H9 (cell line): ENCODE measurements at regions not wholly inside any gene's neighbourhood (a gene's known extent, or its start where the extent isn't known, plus 50 kb on each side); places are given as distances from the start of the nearest gene placed in this dataset.

ENCODE experiments used
- DNase-seq: peaks from one replicate; pipeline ENCODE4 v3.0.0-alpha.2; 2017
- H2AFZ ChIP-seq: one replicate; pipeline ENCODE4 v1.6.1; 2013; ENCODE audit warnings: mild to moderate bottlenecking, low read length, control low read depth, moderate library complexity
- H2AK5ac ChIP-seq: 2 replicates; pipeline ENCODE4 v1.6.1; 2013; ENCODE audit warnings: low read length, control low read depth, mixed read lengths; ENCODE audit not compliant: insufficient read length
- H2BK120ac ChIP-seq: one replicate; pipeline ENCODE4 v1.6.1; 2013; ENCODE audit warnings: low read depth, mild to moderate bottlenecking, low read length, control low read depth, inconsistent platforms; ENCODE audit not compliant: poor library complexity, severe bottlenecking
- H2BK12ac ChIP-seq: 2 replicates; pipeline ENCODE4 v1.6.1; 2013; ENCODE audit warnings: low read length, control low read depth, mixed read lengths, low read depth; ENCODE audit not compliant: insufficient read length
- H2BK15ac ChIP-seq: 2 replicates; pipeline ENCODE4 v1.6.1; 2013; ENCODE audit warnings: low read depth, low read length, control low read depth
- H2BK20ac ChIP-seq: one replicate; pipeline ENCODE4 v1.6.1; 2013; ENCODE audit warnings: low read depth, mild to moderate bottlenecking, low read length, control low read depth, inconsistent platforms; ENCODE audit not compliant: poor library complexity, severe bottlenecking
- H2BK5ac ChIP-seq: 2 replicates; pipeline ENCODE4 v1.6.1; 2013; ENCODE audit warnings: low read length, control low read depth, mixed read lengths; ENCODE audit not compliant: insufficient read length
- H3K14ac ChIP-seq: 2 replicates; pipeline ENCODE4 v1.6.1; 2013; ENCODE audit warnings: low read length, control low read depth; ENCODE audit not compliant: insufficient read depth
- H3K18ac ChIP-seq: 2 replicates; pipeline ENCODE4 v1.6.1; 2013; ENCODE audit warnings: low read depth, mild to moderate bottlenecking, mixed read lengths, low read length, control low read depth; ENCODE audit not compliant: insufficient read length
- H3K23ac ChIP-seq: 2 replicates; pipeline ENCODE4 v1.6.1; 2013; ENCODE audit warnings: low read length, control low read depth, mixed read lengths, low read depth; ENCODE audit not compliant: insufficient read length
- H3K23me2 ChIP-seq: 2 replicates; pipeline ENCODE4 v1.6.1; 2013; ENCODE audit warnings: low read depth, mild to moderate bottlenecking, mixed read lengths, low read length, control low read depth; ENCODE audit not compliant: insufficient read length, poor library complexity, severe bottlenecking
- H3K27ac ChIP-seq: 2 replicates; pipeline ENCODE4 v1.5.1; 2013; ENCODE audit warnings: low read length, control low read depth, mixed read lengths, low read depth; ENCODE audit not compliant: insufficient read length
- H3K27me3 ChIP-seq: 2 replicates; pipeline ENCODE4 v1.6.1; 2013; ENCODE audit warnings: low read length, control low read depth, inconsistent platforms; ENCODE audit not compliant: insufficient read depth
- H3K4ac ChIP-seq: 2 replicates; pipeline ENCODE4 v1.6.1; 2013; ENCODE audit warnings: low read depth, mild to moderate bottlenecking, control low read depth, inconsistent platforms, low read length, moderate library complexity
- H3K4me1 ChIP-seq: 2 replicates; pipeline ENCODE4 v1.6.1; 2013; ENCODE audit warnings: low read length, control low read depth, inconsistent platforms; ENCODE audit not compliant: insufficient read depth
- H3K4me2 ChIP-seq: 2 replicates; pipeline ENCODE4 v1.6.1; 2013; ENCODE audit warnings: low read length, control low read depth, mixed read lengths; ENCODE audit not compliant: insufficient read length, insufficient read depth
- H3K56ac ChIP-seq: 2 replicates; pipeline ENCODE4 v1.6.1; 2013; ENCODE audit warnings: low read depth, mild to moderate bottlenecking, mixed read lengths, low read length, control low read depth; ENCODE audit not compliant: insufficient read length
- H3K79me1 ChIP-seq: 2 replicates; pipeline ENCODE4 v1.6.1; 2013; ENCODE audit warnings: low read depth, mild to moderate bottlenecking, moderate library complexity, low read length, control low read depth, inconsistent platforms; ENCODE audit not compliant: insufficient read depth, poor library complexity, severe bottlenecking
- H3K79me2 ChIP-seq: 2 replicates; pipeline ENCODE4 v1.6.1; 2013; ENCODE audit warnings: low read length, control low read depth, inconsistent platforms; ENCODE audit not compliant: insufficient read depth
- H3K9ac ChIP-seq: 2 replicates; pipeline ENCODE4 v1.6.1; 2013; ENCODE audit warnings: low read length, control low read depth, mixed read lengths; ENCODE audit not compliant: insufficient read length; ENCODE audit errors: extremely low read depth
- H3K9me3 ChIP-seq: one replicate; pipeline ENCODE4 v1.6.1; 2013; ENCODE audit warnings: low read depth, low read length, inconsistent platforms; ENCODE audit not compliant: control insufficient read depth
- H3T11ph ChIP-seq: one replicate; pipeline ENCODE4 v1.6.1; 2013; ENCODE audit warnings: mild to moderate bottlenecking, low read length, control low read depth, inconsistent platforms
- H4K20me1 ChIP-seq: one replicate; pipeline ENCODE4 v1.6.1; 2013; ENCODE audit not compliant: control insufficient read depth, insufficient read length, insufficient read depth
- H4K5ac ChIP-seq: 2 replicates; pipeline ENCODE4 v1.6.1; 2013; ENCODE audit warnings: low read depth, mild to moderate bottlenecking, mixed read lengths, low read length, control low read depth; ENCODE audit not compliant: insufficient read length
- H4K8ac ChIP-seq: replicated peaks from 2 replicates; pipeline ENCODE4 v1.6.1; 2013; ENCODE audit warnings: low read length, control low read depth, mixed read lengths, low read depth; ENCODE audit not compliant: insufficient read length
- H4K91ac ChIP-seq: 2 replicates; pipeline ENCODE4 v1.6.1; 2013; ENCODE audit warnings: low read depth, mild to moderate bottlenecking, moderate library complexity, mixed read lengths, low read length, control low read depth; ENCODE audit not compliant: insufficient read length
- H3K27ac Mint-ChIP-seq, 3 experiments: 2 replicates in 2 of 3; 3 replicates in 1 of 3; pipeline ENCODE4 v1.8.0; 2020 to 2021; ENCODE audit warnings: mixed read lengths in 3 of 3, mild to moderate bottlenecking in 1 of 3, moderate library complexity in 1 of 3
- H3K27me3 Mint-ChIP-seq: 2 replicates; pipeline ENCODE4 v1.8.0; 2021; ENCODE audit warnings: low read depth, mild to moderate bottlenecking, moderate library complexity, mixed read lengths
- H3K36me3 Mint-ChIP-seq, 3 experiments: 2 replicates in 2 of 3; 3 replicates in 1 of 3; pipeline ENCODE4 v1.8.0; 2020 to 2021; ENCODE audit warnings: low read depth in 3 of 3, mixed read lengths in 3 of 3; ENCODE audit not compliant: insufficient read depth in 1 of 3
- H3K4me1 Mint-ChIP-seq, 2 experiments: 2 replicates each; pipeline ENCODE4 v1.8.0; 2020; ENCODE audit warnings: mixed read lengths in 2 of 2
- H3K4me3 Mint-ChIP-seq, 2 experiments: 2 replicates in 1 of 2; 3 replicates in 1 of 2; pipeline ENCODE4 v1.8.0; 2020 to 2021; ENCODE audit warnings: mild to moderate bottlenecking in 2 of 2, mixed read lengths in 2 of 2, moderate library complexity in 1 of 2
- H3K9me3 Mint-ChIP-seq, 2 experiments: 2 replicates in 1 of 2; 3 replicates in 1 of 2; pipeline ENCODE4 v1.8.0; 2020; ENCODE audit warnings: mild to moderate bottlenecking in 2 of 2, mixed read lengths in 2 of 2, moderate library complexity in 1 of 2
- WGBS: extraction: QIAGEN DNeasy Blood & Tissue Kit; methylation state at CpG from one replicate; pipeline ENCODE4 v1.1.7; 2013; ENCODE audit warnings: missing lambda C conversion rate, low lambda C conversion rate, mixed read lengths; ENCODE audit not compliant: insufficient read length; ENCODE audit errors: extremely low coverage; 5-methylcytosine and 5-hydroxymethylcytosine counted together
- TF ChIP-seq, protein P1 (sequence below): fragments of 200-600 bp; sonication (generic); conservative IDR thresholded peaks from 3 replicates; pipeline ENCODE4 v1.8.0; 2021; ENCODE audit warnings: antibody characterized with exemption, mild to moderate bottlenecking

DNA sequence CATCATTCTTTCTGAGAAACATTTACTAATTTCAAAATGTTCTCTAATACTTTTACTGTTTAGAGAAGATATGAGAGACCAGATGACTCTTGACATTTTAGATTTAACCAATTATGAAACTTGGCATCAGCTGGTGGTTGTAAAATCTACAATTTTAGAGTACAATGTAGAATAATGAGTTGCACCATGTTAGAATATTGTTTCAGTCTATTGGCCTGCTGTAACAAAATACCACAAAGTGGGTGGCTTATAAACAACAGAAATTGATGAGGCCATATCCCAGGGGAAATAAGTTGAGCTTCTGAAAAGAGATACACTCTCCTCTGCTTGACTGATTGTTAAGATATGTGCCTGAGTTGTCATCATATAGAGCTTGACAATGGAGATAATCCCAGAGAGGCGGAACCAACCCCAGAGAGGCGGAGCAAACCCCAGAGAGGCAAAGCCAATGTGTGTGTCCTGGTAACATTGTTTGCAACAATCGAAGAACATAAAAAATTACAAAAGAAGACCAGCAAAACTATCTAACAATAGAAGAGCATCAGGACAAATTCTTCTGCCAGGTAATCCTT, 373.0 kb upstream of the SLITRK1 start:
- Histone ChIP-seq H3K4me1 (no peaks in the 10 kb centered on the region), H3K4ac (no peak overlapping the region), H3K4me2 (no peak overlapping the region), H2BK120ac (no peak overlapping the region), H2BK15ac (no peak overlapping the region), H3K79me2 (no peaks in the 10 kb centered on the region), H3K9ac (no peak overlapping the region), H3K23ac (no peak overlapping the region), H3K9me3 (peaks cover 13% of the 10 kb centered on the region), H3K18ac (no peak overlapping the region), H3K27me3 (no peaks in the 10 kb centered on the region), H2BK20ac (no peak overlapping the region), H2BK12ac (no peak overlapping the region), H2AK5ac (no peak overlapping the region), H4K91ac (no peak overlapping the region), H4K20me1 (no peaks in the 10 kb centered on the region), H3K27ac (no peak overlapping the region), H3K79me1 (no peaks in the 10 kb centered on the region), H3T11ph (no peak overlapping the region), H2BK5ac (no peak overlapping the region), H3K14ac (no peak overlapping the region), H4K8ac (no peak overlapping the region), H2AFZ (no peak overlapping the region), H3K23me2 (no peaks in the 10 kb centered on the region), H3K56ac (no peak overlapping the region), H4K5ac (no peak overlapping the region)
- Mint-ChIP-seq H3K36me3 (peaks cover 11 to 22% (median 15%) of the 10 kb centered on the region in 3 experiments), H3K4me1 (no peaks in the 10 kb centered on the region), H3K27me3 (no peaks in the 10 kb centered on the region), H3K9me3 (peaks cover 26 to 28% of the 10 kb centered on the region in 2 experiments), H3K27ac (no peak overlapping the region), H3K4me3 (no peak overlapping the region)
- DNase-seq = no peak
- TF ChIP-seq, protein P1, sequence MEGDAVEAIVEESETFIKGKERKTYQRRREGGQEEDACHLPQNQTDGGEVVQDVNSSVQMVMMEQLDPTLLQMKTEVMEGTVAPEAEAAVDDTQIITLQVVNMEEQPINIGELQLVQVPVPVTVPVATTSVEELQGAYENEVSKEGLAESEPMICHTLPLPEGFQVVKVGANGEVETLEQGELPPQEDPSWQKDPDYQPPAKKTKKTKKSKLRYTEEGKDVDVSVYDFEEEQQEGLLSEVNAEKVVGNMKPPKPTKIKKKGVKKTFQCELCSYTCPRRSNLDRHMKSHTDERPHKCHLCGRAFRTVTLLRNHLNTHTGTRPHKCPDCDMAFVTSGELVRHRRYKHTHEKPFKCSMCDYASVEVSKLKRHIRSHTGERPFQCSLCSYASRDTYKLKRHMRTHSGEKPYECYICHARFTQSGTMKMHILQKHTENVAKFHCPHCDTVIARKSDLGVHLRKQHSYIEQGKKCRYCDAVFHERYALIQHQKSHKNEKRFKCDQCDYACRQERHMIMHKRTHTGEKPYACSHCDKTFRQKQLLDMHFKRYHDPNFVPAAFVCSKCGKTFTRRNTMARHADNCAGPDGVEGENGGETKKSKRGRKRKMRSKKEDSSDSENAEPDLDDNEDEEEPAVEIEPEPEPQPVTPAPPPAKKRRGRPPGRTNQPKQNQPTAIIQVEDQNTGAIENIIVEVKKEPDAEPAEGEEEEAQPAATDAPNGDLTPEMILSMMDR = no peak
- WGBS = no CpG with 5 or more reads among the region's 3 CpGs
